ENCODE measurements at regions not wholly inside any gene's neighbourhood (a gene's known extent, or its start where the extent isn't known, plus 50 kb on each side); places are given as distances from the start of the nearest gene placed in this dataset.

DNA sequence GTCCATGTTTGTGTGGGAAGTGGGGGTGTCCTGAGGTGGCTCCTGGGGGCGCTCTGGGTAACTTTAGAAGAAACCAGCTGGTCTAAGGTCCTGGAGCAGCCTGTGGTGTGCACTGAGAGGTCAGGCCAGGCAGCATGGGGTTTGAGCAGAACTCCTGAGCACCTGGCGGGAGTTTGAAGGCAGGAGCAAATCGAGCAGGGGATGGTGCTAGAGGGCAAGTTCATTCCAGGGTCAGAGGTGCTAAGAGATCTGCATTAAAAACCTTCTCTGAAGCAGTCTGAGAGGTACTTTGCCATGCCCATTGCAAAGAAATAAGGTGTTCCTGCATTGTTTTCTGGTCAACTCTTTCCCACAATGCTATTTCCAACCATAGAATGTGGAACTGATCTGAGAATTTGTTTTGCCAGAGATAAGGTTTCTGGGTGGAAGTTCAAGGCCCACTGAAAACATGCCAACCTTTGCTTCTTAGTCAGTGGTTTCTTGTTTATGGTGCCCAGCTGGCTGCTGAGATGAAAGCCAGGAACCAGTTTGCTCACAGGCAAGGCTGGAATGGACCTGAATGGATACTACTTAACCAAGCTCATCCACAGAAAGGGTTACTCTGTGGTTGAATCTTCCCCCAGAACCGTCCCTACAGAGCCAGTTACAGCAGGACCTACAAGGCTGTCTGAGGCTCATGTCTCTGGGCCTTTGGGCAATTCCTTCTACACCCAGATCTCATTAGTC is 136.3 kb upstream of the TMEM72 start:
- H3K27ac ChIP-seq (ENCODE audit: low read depth, low read length), result no peak overlapping the region
- H4K20me1 ChIP-seq (ENCODE audit: insufficient read depth), result no peaks in the 10 kb centered on the region; the same call in 1 of the 2 replicates
- H3K4me2 ChIP-seq (ENCODE audit: low read length), result no peak overlapping the region
- H3K27me3 ChIP-seq (ENCODE audit: insufficient read depth, low read length), result peaks cover 30% of the 10 kb centered on the region
- intact Hi-C loops (cut with micrococcal nuclease), result no loop called here
- DNase-seq (ENCODE audit: low read depth, low spot score), result no peak
- ChIA-PET RAD21 (ENCODE audit: low non-redundant PET in 1 of 2, low total read pairs in 2 of 2, uncharacterized antibody in 2 of 2, unreplicated experiment in 2 of 2) (no interaction called here), CTCF (no interaction called here), POLR2A (no interaction called here)
- H2AFZ ChIP-seq (ENCODE audit: low read depth, low read length, poor library complexity, severe bottlenecking), result no peak overlapping the region
- TF ChIP-seq SP1 (IDR thresholded peaks at IDR 0.05; ENCODE audit: low read depth), result no peak
- TF ChIP-seq EZH2 (IDR thresholded peaks at IDR 0.05), result no peak
- TF ChIP-seq FOSL1 (IDR thresholded peaks at IDR 0.05; ENCODE audit: low read depth), result no peak
- no peaks in the 10 kb centered on the region for H3K79me2 ChIP-seq (ENCODE audit: insufficient read depth, low read length)
- H3K9me2 ChIP-seq (ENCODE audit: insufficient read depth), result no peaks in the 10 kb centered on the region
- H3K4me3 ChIP-seq (replicated peaks in 1 of 2; ENCODE audit: low read depth in 1 of 2, low read length in 2 of 2), result no peak overlapping the region
- no peaks in the 10 kb centered on the region for H3K36me3 ChIP-seq (ENCODE audit: control insufficient read depth in 1 of 2, insufficient read depth in 2 of 2, low read length in 2 of 2)
- ATAC-seq, result no peak
- no peaks in the 10 kb centered on the region for H3K9me3 ChIP-seq (ENCODE audit: control insufficient read depth in 1 of 2, insufficient read depth in 1 of 2, low read depth in 1 of 2, low read length in 2 of 2)
- H3K9ac ChIP-seq (ENCODE audit: low read length), result no peak overlapping the region
- no peaks in the 10 kb centered on the region for H3K4me1 ChIP-seq (ENCODE audit: control insufficient read depth in 1 of 2, insufficient read depth in 2 of 2, low read length in 2 of 2)
- no TSS peak for BruUV-seq (replicated peaks)

DNA sequence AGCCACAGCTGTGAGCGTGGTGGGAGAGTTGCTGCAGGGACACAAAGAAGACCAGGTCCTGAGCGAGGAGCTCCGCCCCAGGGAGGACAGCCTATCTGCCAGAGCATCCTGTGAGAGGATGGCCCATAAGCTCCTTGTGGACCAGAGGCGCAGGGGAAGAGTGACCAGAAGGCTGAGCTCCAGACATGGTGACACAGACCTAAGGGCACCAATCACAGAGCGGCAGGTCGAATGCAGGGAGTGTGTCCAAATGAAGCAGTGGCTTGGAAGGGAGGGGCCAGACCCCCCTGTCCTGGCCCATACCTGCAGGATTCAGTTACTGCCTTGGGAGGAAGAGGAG is 135.8 kb upstream of the TMEM72 start:
- POLR2A ChIA-PET, result no interaction called here
- no peaks in the 10 kb centered on the region for H3K79me2 ChIP-seq (ENCODE audit: insufficient read depth, low read length)
- intact Hi-C loops (cut with micrococcal nuclease), result no loop called here
- H3K27me3 ChIP-seq (ENCODE audit: insufficient read depth, low read length), result peaks cover 30% of the 10 kb centered on the region
- no TSS peak for BruUV-seq (replicated peaks)
- H3K4me1 ChIP-seq (ENCODE audit: control insufficient read depth in 1 of 2, insufficient read depth in 2 of 2, low read length in 2 of 2), result no peaks in the 10 kb centered on the region
- TF ChIP-seq EZH2phosphoT487 (IDR thresholded peaks at IDR 0.05; ENCODE audit: borderline replicate concordance), result no peak
- TF ChIP-seq ZFX (IDR thresholded peaks at IDR 0.05), result no peak
- TF ChIP-seq CEBPB (IDR thresholded peaks at IDR 0.05; ENCODE audit: low read depth), result no peak
- TF ChIP-seq, protein P1, sequence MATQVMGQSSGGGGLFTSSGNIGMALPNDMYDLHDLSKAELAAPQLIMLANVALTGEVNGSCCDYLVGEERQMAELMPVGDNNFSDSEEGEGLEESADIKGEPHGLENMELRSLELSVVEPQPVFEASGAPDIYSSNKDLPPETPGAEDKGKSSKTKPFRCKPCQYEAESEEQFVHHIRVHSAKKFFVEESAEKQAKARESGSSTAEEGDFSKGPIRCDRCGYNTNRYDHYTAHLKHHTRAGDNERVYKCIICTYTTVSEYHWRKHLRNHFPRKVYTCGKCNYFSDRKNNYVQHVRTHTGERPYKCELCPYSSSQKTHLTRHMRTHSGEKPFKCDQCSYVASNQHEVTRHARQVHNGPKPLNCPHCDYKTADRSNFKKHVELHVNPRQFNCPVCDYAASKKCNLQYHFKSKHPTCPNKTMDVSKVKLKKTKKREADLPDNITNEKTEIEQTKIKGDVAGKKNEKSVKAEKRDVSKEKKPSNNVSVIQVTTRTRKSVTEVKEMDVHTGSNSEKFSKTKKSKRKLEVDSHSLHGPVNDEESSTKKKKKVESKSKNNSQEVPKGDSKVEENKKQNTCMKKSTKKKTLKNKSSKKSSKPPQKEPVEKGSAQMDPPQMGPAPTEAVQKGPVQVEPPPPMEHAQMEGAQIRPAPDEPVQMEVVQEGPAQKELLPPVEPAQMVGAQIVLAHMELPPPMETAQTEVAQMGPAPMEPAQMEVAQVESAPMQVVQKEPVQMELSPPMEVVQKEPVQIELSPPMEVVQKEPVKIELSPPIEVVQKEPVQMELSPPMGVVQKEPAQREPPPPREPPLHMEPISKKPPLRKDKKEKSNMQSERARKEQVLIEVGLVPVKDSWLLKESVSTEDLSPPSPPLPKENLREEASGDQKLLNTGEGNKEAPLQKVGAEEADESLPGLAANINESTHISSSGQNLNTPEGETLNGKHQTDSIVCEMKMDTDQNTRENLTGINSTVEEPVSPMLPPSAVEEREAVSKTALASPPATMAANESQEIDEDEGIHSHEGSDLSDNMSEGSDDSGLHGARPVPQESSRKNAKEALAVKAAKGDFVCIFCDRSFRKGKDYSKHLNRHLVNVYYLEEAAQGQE (IDR thresholded peaks at IDR 0.05; ENCODE audit: low read depth), result no peak
- no peak for TF ChIP-seq POLR2AphosphoS5 (IDR thresholded peaks at IDR 0.05; ENCODE audit: low read depth, low read length)
- H3K36me3 ChIP-seq (ENCODE audit: control insufficient read depth in 1 of 2, insufficient read depth in 2 of 2, low read length in 2 of 2), result no peaks in the 10 kb centered on the region
- H3K9ac ChIP-seq (ENCODE audit: low read length), result no peak overlapping the region
- no peak overlapping the region for H3K27ac ChIP-seq (ENCODE audit: low read depth, low read length)
- H4K20me1 ChIP-seq (ENCODE audit: insufficient read depth), result no peaks in the 10 kb centered on the region; the same call in 1 of the 2 replicates
- RAD21 ChIA-PET (ENCODE audit: low non-redundant PET in 1 of 2, low total read pairs in 2 of 2, uncharacterized antibody in 2 of 2, unreplicated experiment in 2 of 2), result no interaction called here
- no peak for ATAC-seq
- H3K9me2 ChIP-seq (ENCODE audit: insufficient read depth), result no peaks in the 10 kb centered on the region
- H3K4me2 ChIP-seq (ENCODE audit: low read length), result no peak overlapping the region
- no peak overlapping the region for H3K4me3 ChIP-seq (replicated peaks in 1 of 2; ENCODE audit: low read depth in 1 of 2, low read length in 2 of 2)
- CTCF ChIA-PET, result no interaction called here
- H2AFZ ChIP-seq (ENCODE audit: low read depth, low read length, poor library complexity, severe bottlenecking), result no peak overlapping the region
- H3K9me3 ChIP-seq (ENCODE audit: control insufficient read depth in 1 of 2, insufficient read depth in 1 of 2, low read depth in 1 of 2, low read length in 2 of 2), result no peaks in the 10 kb centered on the region
- no peak for DNase-seq (ENCODE audit: low read depth, low spot score)

Measured in HCT116 (cell line).